CD8-positive, alpha-beta memory T cell (primary cell): ENCODE measurements at regions not wholly inside any gene's neighbourhood (a gene's known extent, or its start where the extent isn't known, plus 50 kb on each side); places are given as distances from the start of the nearest gene placed in this dataset.
"Not testable (repeated sequence)": the region's sequence is repeated elsewhere in the genome, so short reads cannot be mapped to it uniquely, and the experiment has no call there.

Experiments
- CTCF ChIA-PET: fragments of 350-600 bp; sonication (Branson Sonifier 250); formaldehyde crosslinking; loops from one replicate; lab custom pipeline; 2021; ENCODE audit warnings: antibody characterized with exemption; lab: Charles Lee
- POLR2A ChIA-PET: fragments of 350-600 bp; sonication (Branson Sonifier 250); formaldehyde crosslinking; loops from one replicate; lab custom pipeline; 2021; ENCODE audit warnings: antibody characterized with exemption; lab: Charles Lee
- DNase-seq, 5 donors: peaks; one replicate each; pipeline versions ENCODE4 v3.0.0 to v3.0.0-alpha.2; 2020 to 2022; ENCODE audit warnings: mixed read lengths in 1 of 5
- H3K27ac ChIP-seq: one replicate; pipeline ENCODE4 v1.7.0; 2013; ENCODE audit warnings: low read depth, mild to moderate bottlenecking, low read length, moderate library complexity
- H3K27me3 ChIP-seq: 2 replicates; pipeline ENCODE4 v1.7.0; 2013; ENCODE audit warnings: low read length, mild to moderate bottlenecking; ENCODE audit not compliant: insufficient read depth, poor library complexity, severe bottlenecking
- H3K36me3 ChIP-seq: 2 replicates; pipeline ENCODE4 v1.7.0; 2013; ENCODE audit warnings: mild to moderate bottlenecking, low read length, moderate library complexity; ENCODE audit not compliant: insufficient read depth
- H3K4me1 ChIP-seq: 2 replicates; pipeline ENCODE4 v1.7.0; 2013; ENCODE audit warnings: mild to moderate bottlenecking, low read length, moderate library complexity; ENCODE audit not compliant: insufficient read depth
- H3K4me3 ChIP-seq: 2 replicates; pipeline ENCODE4 v1.7.0; 2013; ENCODE audit warnings: mild to moderate bottlenecking, low read length
- H3K9me3 ChIP-seq: 2 replicates; pipeline ENCODE4 v1.7.0; 2013; ENCODE audit warnings: mild to moderate bottlenecking, low read length
- H3K27ac Mint-ChIP-seq, 8 donors: one replicate each; pipeline ENCODE4 v1.8.0; 2020 to 2021; ENCODE audit warnings: mixed read lengths in 8 of 8, mild to moderate bottlenecking in 6 of 8, inconsistent platforms in 3 of 8, moderate library complexity in 3 of 8
- H3K27me3 Mint-ChIP-seq, 2 donors: one replicate each; pipeline ENCODE4 v1.8.0; 2020 to 2021; ENCODE audit warnings: mixed read lengths in 2 of 2, mild to moderate bottlenecking in 1 of 2, moderate library complexity in 1 of 2
- H3K36me3 Mint-ChIP-seq, 3 donors: one replicate each; pipeline ENCODE4 v1.8.0; 2020 to 2021; ENCODE audit warnings: mixed read lengths in 3 of 3, inconsistent platforms in 1 of 3, mild to moderate bottlenecking in 1 of 3
- H3K4me1 Mint-ChIP-seq, 3 donors: one replicate each; pipeline ENCODE4 v1.8.0; 2020 to 2021; ENCODE audit warnings: mixed read lengths in 3 of 3, inconsistent platforms in 1 of 3, mild to moderate bottlenecking in 1 of 3
- H3K4me3 Mint-ChIP-seq, 7 donors: one replicate each; pipeline ENCODE4 v1.8.0; 2020 to 2021; ENCODE audit warnings: mixed read lengths in 7 of 7, mild to moderate bottlenecking in 6 of 7, moderate library complexity in 4 of 7, inconsistent platforms in 2 of 7
- H3K9me3 Mint-ChIP-seq, 5 donors: one replicate each; pipeline ENCODE4 v1.8.0; 2020 to 2022; ENCODE audit warnings: mixed read lengths in 5 of 5, mild to moderate bottlenecking in 3 of 5, moderate library complexity in 2 of 5, inconsistent platforms in 1 of 5

DNA sequence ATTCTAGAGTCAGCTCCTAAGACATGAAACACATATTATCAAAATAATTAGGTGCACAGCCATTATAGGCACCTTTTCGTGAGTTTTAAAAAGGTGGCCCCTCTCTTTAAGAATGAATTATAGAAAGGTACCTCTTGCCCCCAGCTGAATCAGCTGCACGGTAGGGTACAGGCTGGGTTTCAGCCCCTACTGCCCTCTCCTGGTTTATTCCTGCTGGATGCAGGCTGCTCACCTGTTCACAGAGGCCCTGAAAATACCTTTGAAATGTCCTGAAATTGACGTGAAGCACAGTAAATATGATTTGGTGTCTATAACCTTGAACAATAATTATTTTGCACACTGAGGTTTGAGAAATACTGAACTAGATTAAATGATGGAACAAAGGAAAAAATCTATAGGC is 504.8 kb upstream of the SGCD start:
- Mint-ChIP-seq H3K27ac (no peak overlapping the region), H3K4me3 (no peak overlapping the region), H3K9me3 (no peaks in the 10 kb centered on the region), H3K36me3 (peaks cover 0 to 5% (median 0%) of the 10 kb centered on the region in 3 donors), H3K27me3 (peaks cover 3 to 7% of the 10 kb centered on the region in 2 donors), H3K4me1 (no peaks in the 10 kb centered on the region)
- ChIA-PET POLR2A (no interaction called here), CTCF (interaction anchor here (0.9 kb wide), 1 partner anchor 122 kb away, joined by 3 read pairs; no protein-coding TSS in a partner anchor)
- no peaks in the 10 kb centered on the region for H3K27me3 ChIP-seq
- no peaks in the 10 kb centered on the region for H3K9me3 ChIP-seq
- DNase-seq: no peak
- no peaks in the 10 kb centered on the region for H3K4me1 ChIP-seq
- H3K36me3 ChIP-seq: no peaks in the 10 kb centered on the region
- no peak overlapping the region for H3K4me3 ChIP-seq
- no peak overlapping the region for H3K27ac ChIP-seq

DNA sequence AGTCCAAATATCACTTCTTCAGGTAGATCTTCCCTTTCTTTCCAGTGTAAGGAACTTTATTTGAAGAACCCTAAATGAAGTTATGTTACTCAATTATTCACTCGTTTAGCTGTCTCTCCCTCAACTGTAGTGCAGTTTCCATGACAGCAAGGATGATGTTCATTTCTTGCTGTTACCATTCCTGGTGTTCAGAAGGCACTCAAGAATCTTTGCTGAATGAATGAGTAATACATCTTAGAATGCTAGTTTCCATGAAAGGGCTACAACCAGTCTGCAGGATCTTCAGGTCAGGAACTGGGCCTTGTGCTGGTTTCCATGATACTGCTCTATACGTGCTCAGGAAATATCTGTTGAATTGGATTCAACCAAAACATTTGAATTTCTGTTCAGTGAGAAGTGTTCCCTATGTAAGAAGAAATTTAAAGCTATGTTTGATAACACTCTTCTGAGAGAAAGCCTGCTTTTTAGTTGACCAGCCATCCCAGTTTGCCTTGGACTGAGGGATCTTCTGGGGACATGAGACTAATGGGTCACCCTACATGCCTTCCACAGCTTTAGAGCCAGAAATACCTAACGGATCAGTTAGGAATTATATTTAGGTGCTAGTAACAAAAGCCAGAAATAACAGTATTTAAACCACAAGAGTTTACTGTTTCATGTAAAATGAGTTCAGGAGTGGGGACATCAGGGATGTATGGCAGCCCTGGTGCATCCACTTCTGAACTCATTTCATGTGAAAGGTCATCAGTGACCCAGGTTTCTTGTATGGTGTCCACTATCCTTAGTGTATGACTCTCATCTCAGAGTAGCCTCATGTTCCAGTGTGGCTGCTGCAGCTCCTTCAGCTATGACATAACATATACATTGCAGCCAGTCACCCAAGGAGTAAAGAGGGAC is 500.1 kb upstream of the SGCD start:
- Histone ChIP-seq H3K27me3 (no peaks in the 10 kb centered on the region), H3K36me3 (no peaks in the 10 kb centered on the region), H3K27ac (no peak overlapping the region), H3K4me1 (no peaks in the 10 kb centered on the region), H3K9me3 (no peaks in the 10 kb centered on the region), H3K4me3 (no peak overlapping the region)
- peaks cover 0 to 3% of the 10 kb centered on the region in 2 donors for H3K27me3 Mint-ChIP-seq
- peak overlapping the region in 1 of 8 donors; percentile 74 for H3K27ac Mint-ChIP-seq
- H3K4me3 Mint-ChIP-seq: no peak overlapping the region
- H3K36me3 Mint-ChIP-seq: no peaks in the 10 kb centered on the region
- ChIA-PET CTCF (interaction anchor here (1.1 kb wide), 1 partner anchor 17 kb away, joined by 3 read pairs; no protein-coding TSS in a partner anchor), POLR2A (no interaction called here)
- DNase-seq: no peak
- peaks cover 0 to 4% (median 0%) of the 10 kb centered on the region in 3 donors for H3K4me1 Mint-ChIP-seq
- no peaks in the 10 kb centered on the region for H3K9me3 Mint-ChIP-seq

DNA sequence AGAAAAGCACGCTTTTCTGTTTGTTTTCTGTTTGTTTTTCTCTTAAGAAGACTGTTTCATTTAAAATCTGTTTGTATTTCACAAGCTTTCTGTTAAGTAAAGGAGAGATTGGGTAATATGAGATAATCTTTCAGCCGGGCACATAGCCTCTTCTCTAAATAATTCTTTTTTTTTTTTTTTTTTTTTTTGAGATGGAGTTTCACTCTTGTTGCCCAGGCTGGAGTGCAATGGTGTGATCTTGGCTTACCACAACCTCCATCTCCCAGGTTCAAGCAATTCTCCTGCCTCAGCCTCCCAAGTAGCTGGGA is 499.5 kb upstream of the SGCD start:
- POLR2A ChIA-PET, H3K4me3 Mint-ChIP-seq, H3K9me3 ChIP-seq, H3K27me3 Mint-ChIP-seq, H3K4me1 ChIP-seq, H3K27me3 ChIP-seq, H3K4me1 Mint-ChIP-seq, H3K4me3 ChIP-seq, H3K9me3 Mint-ChIP-seq, DNase-seq, H3K27ac ChIP-seq, H3K36me3 ChIP-seq, H3K36me3 Mint-ChIP-seq: not testable (repeated sequence)
- CTCF ChIA-PET: interaction anchor here (1.1 kb wide), 1 partner anchor 17 kb away, joined by 3 read pairs; no protein-coding TSS in a partner anchor
- peak overlapping the region in 1 of 8 donors; percentile 9 for H3K27ac Mint-ChIP-seq

DNA sequence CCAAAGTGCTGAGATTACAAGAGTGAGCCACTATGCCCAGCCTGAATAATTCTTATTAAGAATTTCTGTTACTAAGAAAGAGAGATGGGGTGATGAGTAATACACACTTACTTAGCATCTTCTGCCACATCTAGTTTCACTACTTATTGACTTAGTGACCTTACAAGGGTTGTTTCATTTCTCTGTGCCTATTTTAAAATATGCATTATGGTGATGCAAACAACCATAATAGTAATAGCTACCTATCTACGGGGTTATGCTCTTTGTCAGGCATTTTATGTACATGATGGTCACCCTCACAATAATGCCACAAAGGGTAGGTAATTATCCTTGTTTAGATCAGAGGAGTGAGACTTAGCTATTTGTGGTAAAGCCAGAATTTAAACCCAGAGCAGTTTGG is 499.0 kb upstream of the SGCD start:
- DNase-seq: no peak
- Mint-ChIP-seq H3K27ac (no peak overlapping the region), H3K4me1 (peaks cover 0 to 4% (median 0%) of the 10 kb centered on the region in 3 donors), H3K27me3 (peaks cover 0 to 3% of the 10 kb centered on the region in 2 donors), H3K4me3 (no peak overlapping the region), H3K9me3 (no peaks in the 10 kb centered on the region), H3K36me3 (no peaks in the 10 kb centered on the region)
- POLR2A ChIA-PET: no interaction called here
- H3K27me3 ChIP-seq: no peaks in the 10 kb centered on the region
- no peaks in the 10 kb centered on the region for H3K9me3 ChIP-seq
- no peaks in the 10 kb centered on the region for H3K36me3 ChIP-seq
- CTCF ChIA-PET: interaction anchor here (1.1 kb wide), 1 partner anchor 18 kb away, joined by 3 read pairs; no protein-coding TSS in a partner anchor
- no peaks in the 10 kb centered on the region for H3K4me1 ChIP-seq
- H3K4me3 ChIP-seq: no peak overlapping the region
- H3K27ac ChIP-seq: no peak overlapping the region

DNA sequence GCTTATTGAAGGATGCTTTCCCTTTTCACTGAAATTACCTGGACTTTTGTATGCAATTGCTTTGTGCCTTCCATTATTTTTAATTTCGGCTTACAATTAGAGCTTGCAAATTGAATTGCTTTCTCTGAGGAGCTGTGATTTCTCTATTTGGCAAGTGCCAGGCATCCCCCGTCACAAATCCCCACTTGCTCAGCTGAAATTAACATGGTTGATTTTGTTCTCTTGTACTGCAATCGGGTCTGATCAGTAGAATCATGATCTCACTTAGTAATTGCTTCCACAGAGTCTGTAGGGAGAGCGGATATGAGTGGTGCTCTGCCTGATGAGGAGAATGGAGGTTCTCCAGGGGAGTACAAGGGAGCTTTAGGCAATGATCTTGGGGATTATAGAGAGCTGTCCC is 495.5 kb upstream of the SGCD start:
- Mint-ChIP-seq H3K36me3 (no peaks in the 10 kb centered on the region), H3K4me1 (peaks cover 3 to 20% (median 8%) of the 10 kb centered on the region in 3 donors), H3K27me3 (no peaks in the 10 kb centered on the region), H3K4me3 (no peak overlapping the region), H3K27ac (no peak overlapping the region), H3K9me3 (no peaks in the 10 kb centered on the region)
- H3K36me3 ChIP-seq: no peaks in the 10 kb centered on the region
- ChIA-PET CTCF (no interaction called here), POLR2A (no interaction called here)
- no peak for DNase-seq
- no peak overlapping the region for H3K27ac ChIP-seq
- no peaks in the 10 kb centered on the region for H3K4me1 ChIP-seq
- H3K4me3 ChIP-seq: no peak overlapping the region
- H3K27me3 ChIP-seq: no peaks in the 10 kb centered on the region
- no peaks in the 10 kb centered on the region for H3K9me3 ChIP-seq

DNA sequence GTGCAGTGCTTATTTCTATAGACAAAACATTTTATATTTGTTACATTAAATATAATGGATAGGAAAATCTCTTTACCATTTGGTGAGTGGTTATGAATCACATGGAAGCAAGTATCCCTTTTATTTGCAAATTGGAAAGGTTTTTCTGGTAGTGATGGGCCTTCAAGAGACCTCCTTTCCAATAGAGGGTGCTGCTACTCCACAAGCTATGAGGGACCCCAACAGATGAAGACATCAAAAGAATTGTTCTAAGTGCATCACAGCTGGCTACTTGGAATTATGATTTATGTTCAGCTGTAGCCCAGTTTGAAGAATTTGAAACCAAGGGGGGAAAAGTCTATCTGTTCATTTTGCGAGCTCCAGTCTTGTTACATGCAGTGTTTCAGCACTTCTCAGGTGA is 493.7 kb upstream of the SGCD start:
- Histone ChIP-seq H3K36me3 (no peaks in the 10 kb centered on the region), H3K27ac (no peak overlapping the region), H3K4me1 (no peaks in the 10 kb centered on the region), H3K9me3 (no peaks in the 10 kb centered on the region), H3K4me3 (no peak overlapping the region), H3K27me3 (no peaks in the 10 kb centered on the region)
- H3K27me3 Mint-ChIP-seq: no peaks in the 10 kb centered on the region
- H3K9me3 Mint-ChIP-seq: peaks cover 0 to 1% (median under 1%) of the 10 kb centered on the region in 5 donors
- peaks cover 3 to 16% (median 8%) of the 10 kb centered on the region in 3 donors for H3K4me1 Mint-ChIP-seq
- no peak overlapping the region for H3K4me3 Mint-ChIP-seq
- ChIA-PET CTCF (no interaction called here), POLR2A (no interaction called here)
- no peaks in the 10 kb centered on the region for H3K36me3 Mint-ChIP-seq
- DNase-seq: no peak
- H3K27ac Mint-ChIP-seq: no peak overlapping the region

DNA sequence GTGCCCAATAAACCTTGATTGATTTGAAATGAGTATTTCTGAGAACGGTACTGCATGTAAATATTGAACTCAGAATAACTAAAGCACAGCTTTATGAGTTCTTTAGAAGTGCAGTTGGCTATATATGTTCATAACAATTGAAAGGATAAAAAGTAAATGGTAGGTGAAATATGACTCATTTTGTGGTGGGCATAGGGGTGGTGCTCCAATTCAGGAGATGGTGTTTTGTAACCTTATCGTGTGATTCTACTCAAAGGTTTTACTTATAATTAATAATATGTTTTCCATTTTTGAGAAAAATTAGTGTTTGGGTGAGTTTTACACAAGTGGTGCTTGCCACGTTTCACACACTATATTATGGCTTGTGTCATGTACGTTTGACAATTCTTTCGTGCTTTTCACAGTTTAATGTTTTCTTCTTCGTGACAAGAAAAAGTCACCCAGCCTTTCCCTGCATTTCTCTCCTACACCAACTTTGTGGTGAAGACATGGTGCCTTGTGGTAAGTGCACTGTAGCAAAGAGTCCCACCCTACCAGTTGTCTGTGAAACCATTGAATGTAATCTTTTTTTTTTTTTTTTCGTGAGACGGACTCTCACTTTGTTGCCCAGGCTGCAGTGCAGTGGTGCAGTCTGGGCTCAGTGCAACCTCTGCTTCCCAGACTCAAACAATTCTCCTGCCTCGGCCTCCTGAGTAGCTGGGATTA is 492.5 kb upstream of the SGCD start:
- H3K4me1 ChIP-seq: no peaks in the 10 kb centered on the region
- no peaks in the 10 kb centered on the region for H3K9me3 ChIP-seq
- H3K27me3 ChIP-seq: no peaks in the 10 kb centered on the region
- H3K4me3 Mint-ChIP-seq: peak overlapping the region in 3 of 7 donors; percentile 4 to 69 (median 53)
- ChIA-PET POLR2A (no interaction called here), CTCF (interaction anchor here (1.4 kb wide), 1 partner anchor 11 kb away, joined by 3 read pairs; no protein-coding TSS in a partner anchor)
- H3K27me3 Mint-ChIP-seq: peaks cover 0 to 4% of the 10 kb centered on the region in 2 donors
- peak overlapping the region; percentile 18 for H3K27ac ChIP-seq
- DNase-seq: peak in 1 of 5 donors; percentile 10
- no peaks in the 10 kb centered on the region for H3K36me3 ChIP-seq
- peaks cover 3 to 20% (median 8%) of the 10 kb centered on the region in 3 donors for H3K4me1 Mint-ChIP-seq
- H3K4me3 ChIP-seq: no peak overlapping the region
- peak overlapping the region in 5 of 8 donors; percentile 2 to 84 (median 15) for H3K27ac Mint-ChIP-seq
- no peaks in the 10 kb centered on the region for H3K36me3 Mint-ChIP-seq
- peaks cover 0 to 10% (median 2%) of the 10 kb centered on the region in 5 donors for H3K9me3 Mint-ChIP-seq
